GM21390 (cell line): ENCODE measurements at regions not wholly inside any gene's neighbourhood (a gene's known extent, or its start where the extent isn't known, plus 50 kb on each side); places are given as distances from the start of the nearest gene placed in this dataset.

Source experiments
- ATAC-seq: cut with Tn5 transposase; IDR thresholded peaks from one replicate; pipeline ENCODE4 v1.9.1; 2021; ENCODE audit not compliant: unreplicated experiment

DNA sequence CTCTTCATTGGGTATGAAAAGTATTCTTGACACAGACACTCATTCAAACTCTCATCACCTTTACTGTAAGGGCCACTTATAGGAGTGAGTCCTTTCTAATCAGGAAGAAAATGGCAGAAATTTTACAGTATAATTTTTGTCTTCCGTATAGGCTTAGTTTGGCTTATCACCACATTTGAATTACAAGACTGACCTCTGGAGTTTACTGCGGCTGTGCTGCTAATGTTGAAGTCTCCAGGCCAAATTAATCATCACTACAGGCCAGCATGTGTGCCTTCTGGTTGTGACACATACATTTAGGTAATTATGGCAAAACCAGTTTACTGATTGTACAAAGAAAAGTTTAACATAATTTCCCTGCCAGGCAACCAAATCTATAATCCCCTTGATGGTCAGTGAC lies 753.6 kb upstream of the GCFC2 start:
- ATAC-seq, result no peak

DNA sequence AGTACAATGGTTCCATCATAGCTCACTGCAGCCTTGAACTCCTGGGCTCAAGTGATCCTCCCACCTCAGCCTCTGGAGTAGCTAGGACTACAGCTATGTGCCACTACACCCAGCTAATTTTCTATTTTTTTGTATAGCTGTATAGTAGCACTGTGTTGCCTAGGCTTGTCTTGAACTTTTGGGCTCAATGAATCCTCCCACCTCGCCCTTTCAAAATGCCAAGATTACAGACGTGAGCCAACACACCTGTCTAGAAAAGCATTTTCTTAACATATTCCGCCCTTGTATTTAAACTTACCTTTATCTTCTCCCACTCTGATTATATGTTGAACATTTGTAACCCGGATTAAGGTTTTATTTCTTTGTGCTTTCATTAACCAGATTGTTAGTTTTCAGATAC lies 750.7 kb upstream of the GCFC2 start:
- no peak for ATAC-seq

DNA sequence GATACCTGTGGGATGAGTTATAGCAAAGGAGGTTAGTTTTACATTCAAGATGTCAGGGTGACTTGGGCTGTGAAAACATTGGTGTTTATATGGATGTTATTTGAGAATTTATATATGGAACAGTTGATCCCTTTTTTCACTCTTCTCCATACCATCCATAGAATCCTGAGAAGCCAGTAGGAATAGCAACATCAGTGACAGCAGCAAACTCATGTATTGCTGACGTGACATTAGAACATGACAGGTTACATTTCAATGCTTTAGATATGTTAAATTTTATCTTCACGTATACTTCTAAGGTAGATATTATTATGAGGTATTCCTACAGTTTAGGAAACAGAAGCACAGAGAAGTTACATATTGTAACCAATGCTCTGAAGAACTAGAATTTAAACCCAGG lies 745.2 kb upstream of the GCFC2 start:
- no peak for ATAC-seq

DNA sequence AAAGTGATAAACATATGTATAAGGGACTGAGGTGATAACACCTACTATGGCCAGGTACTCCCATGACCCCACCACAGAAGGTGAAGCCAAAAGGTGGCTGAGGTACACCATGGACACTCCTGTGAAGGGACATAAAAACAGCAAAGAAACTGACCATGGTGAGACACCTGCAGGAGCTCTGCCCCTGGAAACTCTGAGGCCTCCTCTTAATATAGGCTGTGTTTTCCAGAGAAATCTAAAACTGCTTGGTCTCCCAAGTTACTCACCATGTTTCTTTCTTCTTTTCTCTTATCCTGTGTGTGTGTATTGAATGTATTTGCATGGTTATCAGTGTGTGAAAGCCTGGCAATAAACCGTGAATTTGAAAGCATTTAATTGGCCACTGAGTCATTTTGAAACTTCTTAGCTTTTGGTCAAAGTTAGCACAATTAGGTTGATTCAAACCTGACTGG lies 739.3 kb upstream of the GCFC2 start:
- peak; percentile 92 for ATAC-seq

DNA sequence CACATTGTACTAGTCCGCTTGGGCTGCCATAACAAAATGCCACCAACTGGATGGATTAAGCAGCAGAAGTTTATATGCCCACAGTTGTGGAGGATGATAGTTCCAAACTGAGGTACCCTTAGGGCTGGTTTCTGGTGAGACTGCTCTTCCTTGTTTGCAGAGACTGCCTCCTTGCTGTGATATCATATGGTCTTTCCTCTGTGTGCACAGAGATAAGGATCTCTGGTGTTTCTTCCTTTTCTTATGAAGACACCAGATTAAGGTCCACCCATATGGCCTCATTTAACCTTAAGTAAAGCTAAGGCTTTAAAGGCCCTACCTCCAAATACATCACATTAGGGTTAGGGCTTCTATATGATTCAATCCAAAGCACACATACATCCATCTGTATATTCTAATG lies 738.2 kb upstream of the GCFC2 start:
- ATAC-seq, result no peak

DNA sequence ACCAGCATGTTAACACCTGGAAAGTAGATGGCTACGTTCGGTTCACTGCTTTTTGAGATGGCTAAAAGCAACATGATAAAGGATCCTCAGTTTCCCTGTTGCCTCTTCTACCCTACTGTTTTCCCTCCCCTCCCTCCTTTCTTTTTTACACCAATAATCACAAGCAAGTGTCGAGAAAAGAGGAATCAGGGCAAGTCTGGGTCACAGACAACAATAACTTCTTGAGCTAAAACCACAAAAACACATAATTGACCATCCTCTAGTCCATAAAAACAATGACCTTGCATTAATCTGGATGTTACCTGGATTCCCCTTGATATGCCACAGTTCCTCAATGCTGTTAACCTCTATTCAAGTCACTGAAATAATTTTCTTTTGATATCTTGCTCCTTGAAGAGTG lies 736.6 kb upstream of the GCFC2 start:
- ATAC-seq, result no peak

DNA sequence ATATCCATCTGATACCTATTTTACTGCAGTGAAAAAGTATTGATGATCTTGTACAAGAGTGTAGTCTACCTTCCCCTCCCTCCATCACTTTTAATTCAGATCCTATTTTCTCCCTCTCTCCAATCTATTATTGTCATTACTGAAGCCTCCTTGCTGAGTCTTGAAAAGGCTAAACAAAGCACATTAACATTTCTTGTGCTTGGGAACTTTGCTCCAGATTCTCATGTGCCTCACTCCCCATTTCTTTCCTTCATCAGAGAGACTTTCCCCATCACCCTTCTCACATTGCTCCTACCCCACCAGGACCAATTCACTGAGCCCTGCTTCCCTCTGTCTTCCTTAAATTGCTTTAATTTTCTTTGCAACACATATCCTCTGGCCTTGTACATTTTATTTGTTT lies 736.2 kb upstream of the GCFC2 start:
- no peak for ATAC-seq

DNA sequence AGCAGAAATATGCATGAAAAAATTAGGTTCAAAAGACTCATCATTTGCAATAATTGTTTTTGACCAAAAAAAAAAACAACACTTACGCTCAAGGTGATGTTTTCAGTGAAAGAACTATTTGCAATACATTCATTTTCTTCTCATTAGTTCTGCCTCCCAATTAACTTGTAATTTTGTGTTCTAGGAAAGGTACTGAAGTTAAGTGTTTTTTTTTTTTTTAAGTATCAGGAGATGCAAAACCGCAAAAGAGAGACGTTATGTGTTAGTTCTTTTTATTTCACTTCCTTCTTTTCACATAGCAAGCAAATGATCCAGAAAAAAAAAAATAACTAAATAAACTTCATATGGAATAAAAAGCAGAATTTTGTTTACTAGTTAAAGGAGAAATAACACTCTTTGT lies 735.2 kb upstream of the GCFC2 start:
- ATAC-seq, result no peak

DNA sequence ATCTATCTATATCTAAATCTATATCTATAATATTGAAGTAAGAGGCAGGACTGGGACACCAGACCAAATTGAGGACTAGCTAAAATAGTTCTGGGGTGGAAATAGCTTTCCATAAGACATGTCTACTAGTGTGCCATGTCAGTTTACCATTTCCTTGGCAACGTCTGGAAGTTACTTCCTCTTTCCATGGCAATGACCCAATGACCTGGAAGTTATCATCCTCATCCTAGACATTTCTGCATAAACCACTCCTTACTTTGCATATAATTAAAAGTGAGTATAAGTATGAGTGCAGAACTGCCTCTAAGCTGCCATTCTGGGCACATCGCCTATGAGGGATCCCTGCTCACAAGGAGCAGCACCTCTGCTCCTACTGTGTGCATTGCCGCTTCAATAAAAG lies 734.0 kb upstream of the GCFC2 start:
- no peak for ATAC-seq

DNA sequence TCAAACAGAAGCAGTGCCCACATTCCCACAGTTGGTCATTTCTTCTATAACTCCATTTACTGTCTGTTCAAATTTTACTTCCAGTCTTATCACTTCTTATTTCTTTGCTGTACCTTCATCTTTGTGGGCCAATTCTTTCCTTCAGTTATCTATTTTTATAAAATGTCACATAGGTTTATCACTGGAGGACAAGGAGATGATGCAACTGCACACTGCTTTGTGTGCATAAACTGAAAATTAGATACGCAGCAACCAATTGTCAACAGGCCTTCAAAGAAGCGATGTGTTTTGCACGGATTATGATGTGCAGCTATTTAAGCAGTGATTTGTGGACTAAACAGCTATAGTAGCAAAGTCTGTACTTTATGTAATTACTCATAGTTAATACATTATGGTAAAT lies 726.8 kb upstream of the GCFC2 start:
- ATAC-seq, result no peak

DNA sequence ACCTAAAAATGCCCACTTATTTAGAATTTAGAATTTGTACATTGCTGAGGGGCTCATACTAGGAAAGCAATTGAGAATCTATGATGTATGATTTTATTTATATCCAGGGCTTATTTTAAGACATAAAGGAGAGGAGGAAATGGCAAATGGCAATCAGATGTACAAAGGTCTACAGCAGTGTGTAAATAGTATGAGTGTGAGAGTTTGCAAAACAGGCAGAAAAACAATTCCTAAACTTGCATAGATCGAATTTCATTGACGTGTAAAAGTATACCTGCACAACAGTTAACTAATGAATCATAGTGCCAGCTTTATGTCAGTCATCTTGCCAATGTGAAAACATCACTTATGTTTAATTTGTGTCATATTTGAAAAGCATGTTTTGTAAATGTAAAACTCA lies 718.7 kb upstream of the GCFC2 start:
- ATAC-seq, result no peak

DNA sequence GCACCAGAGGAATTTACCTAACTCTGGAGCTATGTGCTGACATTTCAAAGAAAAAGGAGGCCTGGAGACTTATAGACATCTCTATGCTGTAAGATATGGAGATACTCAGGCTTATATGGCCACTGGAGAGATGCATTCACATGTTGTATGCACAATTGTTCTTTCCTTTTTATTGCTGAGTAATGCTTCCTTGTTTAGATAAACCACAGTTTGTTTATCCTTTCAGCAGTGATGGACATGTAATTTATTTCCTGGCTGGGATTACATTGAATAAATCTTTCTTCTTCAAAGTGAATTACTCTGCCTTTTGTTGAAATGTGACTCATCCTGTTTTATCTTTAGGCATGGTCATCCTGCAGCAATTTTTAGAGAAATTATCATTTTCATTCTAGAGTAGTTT lies 716.7 kb upstream of the GCFC2 start:
- ATAC-seq, result no peak

DNA sequence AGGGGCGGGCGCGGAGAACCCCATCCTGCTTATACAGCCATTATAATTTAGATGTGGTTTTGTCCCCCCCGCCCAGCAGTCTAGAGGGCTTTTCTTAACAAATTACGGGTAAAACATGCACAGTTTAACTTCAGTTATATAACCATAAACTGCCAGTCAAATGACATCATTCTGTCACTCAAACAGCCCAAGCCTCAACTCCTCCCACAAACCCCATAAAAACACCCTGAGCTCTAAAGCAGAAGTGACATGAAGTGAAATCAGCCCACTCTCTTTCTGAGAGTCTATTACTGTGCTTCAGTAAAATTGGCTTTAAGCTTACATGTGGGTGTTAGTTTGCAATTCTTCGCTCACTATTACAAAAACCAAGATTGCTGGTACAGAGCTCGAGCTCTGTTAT lies 705.1 kb upstream of the GCFC2 start:
- ATAC-seq, result peak; percentile 63

DNA sequence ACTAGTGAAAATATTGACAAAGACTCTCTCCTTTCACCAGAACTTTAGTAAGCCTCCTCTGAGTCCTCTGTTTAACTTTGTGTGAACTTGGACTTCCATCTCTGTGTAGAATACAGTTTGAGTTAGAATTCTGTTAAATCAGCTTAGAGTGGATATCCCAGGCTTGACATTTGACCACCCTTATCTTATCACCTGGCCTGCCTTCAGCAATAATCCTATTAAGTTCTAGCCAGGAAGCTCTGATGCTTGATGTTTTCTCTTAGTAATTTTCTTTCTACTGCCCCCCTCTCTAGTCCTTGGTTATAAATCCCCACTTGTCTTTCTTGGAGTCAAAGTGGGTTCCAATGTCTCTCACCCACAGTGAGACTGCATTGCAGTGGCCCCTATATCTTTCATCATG lies 702.7 kb upstream of the GCFC2 start:
- ATAC-seq, result no peak

DNA sequence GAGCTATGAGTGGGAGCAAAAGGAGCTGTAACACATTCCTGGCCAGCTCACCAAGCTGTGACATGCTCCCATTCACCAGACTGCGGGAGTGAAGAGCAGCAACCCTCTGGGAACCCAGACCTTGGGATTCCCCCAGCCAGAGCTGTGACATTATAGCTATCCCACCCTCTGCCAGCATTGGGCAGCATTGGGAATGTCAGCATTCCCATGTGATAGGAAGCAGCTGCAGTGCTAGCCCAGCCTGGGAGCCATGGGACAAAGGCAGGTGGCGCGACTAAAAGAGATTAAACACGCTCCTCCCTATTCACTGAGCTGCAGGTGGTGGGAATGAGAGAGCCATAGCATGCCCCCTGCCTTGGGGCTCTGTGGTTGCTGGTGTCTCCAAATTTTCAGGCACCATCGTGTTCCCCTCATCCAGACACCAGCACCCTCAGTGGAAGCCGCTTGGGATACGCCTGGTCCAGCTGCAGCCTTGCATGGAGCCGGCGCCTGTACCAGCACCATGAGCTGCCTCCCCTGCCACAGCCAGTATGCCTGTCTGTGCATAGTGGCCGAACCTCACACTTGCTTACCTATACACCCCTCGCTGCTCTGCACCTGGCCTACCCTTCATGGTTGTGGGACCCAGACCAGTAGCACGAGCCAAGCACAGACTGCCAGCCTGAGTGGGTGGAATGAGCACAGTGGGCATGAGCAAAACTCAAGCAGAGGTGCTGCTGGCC lies 695.6 kb upstream of the GCFC2 start:
- ATAC-seq, result no peak

DNA sequence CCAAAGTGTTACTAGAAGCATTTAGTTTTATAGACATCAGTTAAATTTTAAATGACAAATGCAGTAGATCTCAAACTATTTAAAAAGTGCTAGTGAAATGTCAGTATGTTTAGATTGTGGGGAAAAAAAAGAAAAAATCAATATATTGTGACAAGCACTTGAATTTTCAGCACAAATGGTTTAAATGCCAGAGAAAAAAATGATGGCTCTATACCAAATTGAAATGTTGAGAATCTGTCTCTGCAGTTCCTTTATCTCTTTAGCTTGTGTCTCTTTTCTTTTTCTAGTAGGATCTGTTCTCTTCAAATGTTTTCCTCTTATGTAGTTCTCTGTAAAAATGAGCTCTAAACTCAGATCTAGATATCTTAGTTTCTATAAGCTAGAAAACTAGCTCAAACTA lies 682.6 kb upstream of the GCFC2 start:
- no peak for ATAC-seq

DNA sequence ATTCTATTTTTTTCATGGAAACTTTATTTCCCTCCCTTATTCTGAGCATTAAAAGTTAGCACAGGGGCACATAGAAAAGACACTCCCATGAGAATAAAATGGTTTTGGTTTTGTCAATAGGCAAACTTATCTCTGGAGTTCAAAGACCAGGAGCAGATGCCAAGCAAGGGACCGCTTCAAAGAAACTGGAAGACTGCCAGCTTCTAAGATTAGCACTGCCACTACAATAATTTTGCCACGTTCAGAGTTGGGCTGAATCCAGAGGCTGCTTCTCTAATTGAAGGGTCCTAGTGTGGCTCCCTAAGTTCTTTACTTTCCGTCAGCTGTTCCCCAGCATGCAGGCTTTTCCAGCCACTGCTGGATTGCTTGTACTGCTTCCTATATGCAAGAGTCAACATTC lies 681.0 kb upstream of the GCFC2 start:
- no peak for ATAC-seq

DNA sequence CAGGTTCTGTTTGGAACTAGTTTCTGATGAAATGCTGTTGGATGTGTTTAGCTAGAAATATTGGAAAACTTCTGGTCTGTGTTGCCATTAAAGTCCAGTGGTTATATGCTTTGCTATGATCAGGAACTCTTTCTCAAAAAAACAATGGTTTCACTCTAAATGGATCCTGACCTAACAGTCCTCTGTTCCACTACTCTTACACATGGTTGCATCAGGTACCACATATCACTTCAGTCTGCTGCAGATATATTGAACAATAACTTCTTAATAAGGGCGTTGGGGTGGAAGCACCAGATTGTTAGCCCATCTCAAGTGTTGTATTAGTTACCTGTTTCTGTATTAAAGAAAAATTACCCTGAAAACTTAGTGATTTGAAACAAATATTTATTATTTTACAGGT lies 676.6 kb upstream of the GCFC2 start:
- no peak for ATAC-seq

DNA sequence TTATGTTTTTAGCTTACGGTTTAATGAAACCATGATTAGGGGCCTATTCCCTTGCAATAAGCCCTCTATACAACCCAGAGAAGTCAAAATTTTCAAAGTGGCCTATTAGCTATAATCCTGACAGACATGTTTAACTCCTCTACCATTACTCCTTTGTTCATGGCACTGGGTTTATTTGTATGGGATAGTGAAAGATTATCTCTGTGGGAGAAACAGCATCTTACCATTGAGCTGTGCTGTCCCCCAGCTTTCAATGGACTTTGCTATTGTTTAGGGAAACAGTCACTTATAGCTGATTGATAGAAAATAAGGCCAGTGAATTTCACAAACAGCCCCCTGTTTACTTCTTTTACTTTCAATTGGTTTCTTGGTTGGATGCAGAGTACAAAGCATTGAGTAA lies 675.2 kb upstream of the GCFC2 start:
- ATAC-seq, result no peak

DNA sequence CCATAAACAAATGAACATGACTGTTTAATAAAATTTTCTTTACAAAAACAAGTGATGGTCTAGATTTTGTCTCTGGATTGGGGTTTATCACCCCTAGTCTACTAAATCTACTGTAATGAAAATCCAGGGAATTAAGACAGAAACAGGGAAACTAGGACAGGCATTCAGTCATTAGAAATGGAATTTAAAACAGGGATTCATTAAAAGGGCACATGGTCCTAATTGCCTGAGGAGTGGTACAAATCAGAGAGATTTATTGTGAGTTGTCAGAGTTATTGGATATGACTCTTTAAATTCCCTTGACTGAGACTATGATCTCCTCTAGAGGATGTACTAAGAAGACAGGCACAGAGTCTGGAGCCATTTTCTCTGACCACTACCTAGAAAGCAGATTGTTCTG lies 670.9 kb upstream of the GCFC2 start:
- ATAC-seq, result no peak

DNA sequence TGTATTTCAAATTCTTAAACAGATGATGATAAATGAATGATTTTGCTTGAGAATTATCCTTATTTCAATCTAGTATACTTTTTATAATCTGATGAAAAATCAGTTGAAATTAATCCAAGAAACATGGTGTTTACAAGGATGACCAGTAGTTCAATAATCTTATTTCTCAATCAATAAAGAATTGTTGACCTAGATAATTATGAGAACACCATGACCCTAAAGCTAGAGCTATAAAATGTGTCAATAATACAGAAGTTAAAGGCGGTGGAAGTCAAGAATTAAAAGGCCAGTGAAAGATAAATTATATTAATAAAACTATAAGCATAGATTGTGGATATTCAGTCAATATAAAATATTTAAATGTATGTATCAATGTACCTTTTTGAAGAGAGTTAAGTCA lies 667.4 kb upstream of the GCFC2 start:
- no peak for ATAC-seq

DNA sequence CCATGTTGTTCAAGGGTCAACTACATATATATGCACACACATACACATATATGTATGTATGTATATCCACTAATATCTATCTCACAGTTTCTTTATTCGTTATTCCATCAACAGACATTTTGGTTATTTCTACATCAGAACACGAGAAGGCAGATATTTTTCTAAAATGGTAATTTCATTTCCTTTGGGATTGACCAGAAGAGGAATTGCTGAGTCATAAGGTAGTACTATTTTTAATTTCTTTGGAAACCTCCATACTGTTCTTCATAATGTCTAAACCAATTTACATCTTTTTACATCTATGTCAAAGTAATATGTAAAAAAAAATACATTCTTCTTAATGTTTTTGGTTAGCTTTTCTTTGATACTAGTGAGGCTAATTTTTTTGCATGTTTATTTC lies 630.7 kb upstream of the GCFC2 start:
- ATAC-seq, result no peak

DNA sequence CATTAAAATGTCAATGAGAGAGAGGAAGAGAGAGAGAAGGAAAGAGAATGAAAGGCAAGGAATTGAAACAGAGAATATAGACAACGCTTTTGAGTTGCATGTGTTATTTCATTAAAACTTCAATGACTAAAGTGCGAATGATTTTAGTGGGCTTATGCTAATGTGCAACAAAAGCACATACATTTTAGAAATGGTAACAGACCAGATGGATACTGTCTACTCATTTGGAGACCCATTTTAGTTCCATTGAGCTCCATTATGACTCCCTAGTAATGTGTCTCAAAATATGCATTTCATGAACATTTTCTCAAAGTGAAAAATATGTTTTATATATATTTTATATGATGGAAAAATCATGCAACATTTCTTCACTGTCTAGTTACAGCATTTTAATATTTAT lies 622.2 kb upstream of the GCFC2 start:
- no peak for ATAC-seq

DNA sequence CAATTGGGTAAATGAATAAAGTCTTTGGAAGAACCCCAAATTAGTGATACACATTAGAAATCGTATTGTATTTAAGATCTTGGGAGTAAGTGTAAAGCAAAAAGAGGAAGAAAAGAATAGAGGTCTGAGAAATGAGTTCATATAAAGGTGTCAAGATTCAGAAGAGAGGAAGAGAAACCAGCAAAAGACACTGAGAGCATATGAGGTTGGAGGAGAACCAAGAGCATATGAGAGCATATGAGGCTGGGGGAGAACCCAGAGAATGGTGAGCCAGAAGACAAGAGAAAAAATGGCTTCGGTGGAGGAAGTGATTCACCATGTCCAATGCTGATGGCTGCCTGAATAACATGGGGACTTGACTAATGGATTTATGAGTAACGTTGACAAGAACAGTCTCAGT lies 620.1 kb upstream of the GCFC2 start:
- ATAC-seq, result no peak
